Upper lobe of left lung (tissue), 4 donors: ENCODE measurements at regions not wholly inside any gene's neighbourhood (a gene's known extent, or its start where the extent isn't known, plus 50 kb on each side); places are given as distances from the start of the nearest gene placed in this dataset.

ENCODE experiments used
- CTCF ChIP-seq, 6 experiments: fragments of 450-650 bp in 4 of 6; fragments of 200-600 bp in 2 of 6; sonication (generic) in 2 of 6; IDR thresholded peaks; one replicate each; pipeline ENCODE4 v1.5.1; 2016 to 2019; ENCODE audit warnings: antibody characterized with exemption in 6 of 6
- EP300 ChIP-seq, 4 donors: sonication (generic); formaldehyde crosslinking; IDR thresholded peaks; one replicate each; pipeline ENCODE4 v1.5.1; 2017; ENCODE audit warnings: antibody characterized with exemption in 4 of 4, control low read depth in 2 of 4
- POLR2A ChIP-seq, 4 donors: fragments of 450-650 bp; IDR thresholded peaks; one replicate each; pipeline ENCODE4 v1.5.1; 2016 to 2017; ENCODE audit warnings: antibody characterized with exemption in 4 of 4, mild to moderate bottlenecking in 2 of 4
- POLR2AphosphoS5 ChIP-seq, 2 donors: sonication (generic); formaldehyde crosslinking; IDR thresholded peaks; one replicate each; pipeline ENCODE4 v1.5.1; 2017; ENCODE audit warnings: antibody characterized with exemption in 2 of 2

DNA sequence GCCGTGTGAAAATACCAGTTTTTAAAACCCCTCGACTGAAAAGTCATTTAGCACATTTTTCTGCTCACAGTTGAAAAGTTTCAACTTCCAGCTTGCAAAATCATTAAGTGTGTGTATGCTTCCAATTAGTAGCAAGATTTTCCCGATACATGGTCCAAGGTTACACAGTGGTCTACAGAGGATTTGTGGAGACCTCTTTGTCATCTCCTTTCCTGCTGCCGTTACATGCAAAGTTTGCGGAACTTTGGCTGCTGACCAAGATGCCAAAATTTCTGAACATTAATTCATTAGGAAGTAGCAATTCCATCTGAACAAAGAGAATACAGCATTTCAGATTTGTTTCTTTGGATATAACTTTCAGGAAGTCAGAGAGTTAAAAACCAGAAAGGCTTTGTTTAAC is 474.6 kb downstream of the PLCL1 start:
- TF ChIP-seq CTCF (IDR thresholded peaks at IDR 0.05), result no peak
- TF ChIP-seq EP300 (IDR thresholded peaks at IDR 0.05), result no peak
- no peak for TF ChIP-seq POLR2AphosphoS5 (IDR thresholded peaks at IDR 0.05)
- no peak for TF ChIP-seq POLR2A (IDR thresholded peaks at IDR 0.05)
